B cell (primary cell): ENCODE measurements at regions not wholly inside any gene's neighbourhood (a gene's known extent, or its start where the extent isn't known, plus 50 kb on each side); places are given as distances from the start of the nearest gene placed in this dataset.

Experiments
- ATAC-seq: fragments of 200-7000 bp; cut with Tn5 transposase; one replicate; pipeline ENCODE4 v1.10.0; 2021; ENCODE audit warnings: low read depth, mild to moderate bottlenecking, moderate number of reproducible peaks, moderate library complexity
- CTCF ChIA-PET: fragments of 350-600 bp; sonication (Branson Sonifier 250); formaldehyde crosslinking; loops from one replicate; lab custom pipeline; 2021; ENCODE audit warnings: antibody characterized with exemption, inconsistent platforms; lab: Charles Lee
- POLR2A ChIA-PET: fragments of 350-600 bp; sonication (Branson Sonifier 250); formaldehyde crosslinking; loops from one replicate; lab custom pipeline; 2021; ENCODE audit warnings: antibody characterized with exemption; lab: Charles Lee
- DNase-seq: peaks from one replicate; pipeline ENCODE4 v3.0.0; 2013
- H2AFZ ChIP-seq: 2 replicates; pipeline ENCODE4 v1.6.1; 2012; ENCODE audit warnings: mild to moderate bottlenecking, low read depth, low read length; ENCODE audit not compliant: insufficient read depth, poor library complexity, severe bottlenecking
- H3K27ac ChIP-seq, 2 donors: 1 replicate in 1 of 2; 2 replicates in 1 of 2; pipeline ENCODE4 v1.5.1; 2012 to 2013; ENCODE audit warnings: low read length in 2 of 2, mild to moderate bottlenecking in 2 of 2, moderate library complexity in 1 of 2
- H3K27me3 ChIP-seq, 4 experiments: fragments of 200-600 bp in 1 of 4; sonication (generic) in 1 of 4; replicated peaks in 1 of 4; 1 replicate in 2 of 4; 2 replicates in 2 of 4; pipeline versions ENCODE4 v1.6.1 to v1.7.0; 2013 to 2016; ENCODE audit warnings: low read length in 3 of 4, mild to moderate bottlenecking in 2 of 4, mixed read lengths in 1 of 4, moderate library complexity in 1 of 4; ENCODE audit not compliant: insufficient read depth in 4 of 4, control insufficient read depth in 3 of 4; ENCODE audit errors: control extremely low read depth in 1 of 4
- H3K36me3 ChIP-seq, 2 experiments: replicated peaks in 1 of 2; 1 replicate in 1 of 2; 2 replicates in 1 of 2; pipeline versions ENCODE4 v1.6.1 to v1.7.1; 2013; ENCODE audit warnings: low read length in 1 of 2; ENCODE audit not compliant: insufficient read depth in 2 of 2, control insufficient read depth in 1 of 2; ENCODE audit errors: control extremely low read depth in 1 of 2, extremely low read depth in 1 of 2
- H3K4me1 ChIP-seq, 2 donors: fragments of 200-600 bp in 1 of 2; sonication (generic) in 1 of 2; 1 replicate in 1 of 2; 2 replicates in 1 of 2; pipeline versions ENCODE4 v1.5.1 to v1.6.1; 2013 to 2017; ENCODE audit warnings: low read length in 2 of 2; ENCODE audit not compliant: control insufficient read depth in 2 of 2, insufficient read depth in 2 of 2
- H3K4me2 ChIP-seq: replicated peaks from 2 replicates; pipeline ENCODE3; 2012; ENCODE audit warnings: mild to moderate bottlenecking, low read depth, low read length; ENCODE audit not compliant: poor library complexity, severe bottlenecking
- H3K4me3 ChIP-seq, 5 experiments: fragments of 200-600 bp in 1 of 5; sonication (generic) in 1 of 5; 1 replicate in 3 of 5; 2 replicates in 2 of 5; pipeline versions ENCODE4 v1.5.1 to v1.7.0; 2011 to 2016; ENCODE audit warnings: low read length in 4 of 5, mild to moderate bottlenecking in 4 of 5, low read depth in 2 of 5, control low read depth in 1 of 5, moderate library complexity in 1 of 5; ENCODE audit not compliant: insufficient read depth in 1 of 5; ENCODE audit errors: control extremely low read depth in 1 of 5, extremely low read depth in 1 of 5
- H3K79me2 ChIP-seq: fragments of 200-600 bp; sonication (generic); one replicate; pipeline ENCODE4 v1.6.0; 2016; ENCODE audit warnings: low read length; ENCODE audit not compliant: control insufficient read depth, insufficient read depth
- H3K9ac ChIP-seq: fragments of 200-600 bp; sonication (generic); 2 replicates; pipeline ENCODE4 v1.6.1; 2017; ENCODE audit warnings: mild to moderate bottlenecking, low read length, moderate library complexity
- H3K9me3 ChIP-seq, 3 donors: one replicate each; pipeline versions ENCODE4 v1.6.1 to v1.7.1; 2013; ENCODE audit warnings: low read length in 2 of 3; ENCODE audit not compliant: control insufficient read depth in 2 of 3, insufficient read depth in 1 of 3; ENCODE audit errors: control extremely low read depth in 1 of 3
- H4K20me1 ChIP-seq: 2 replicates; pipeline ENCODE4 v1.6.0; 2012; ENCODE audit warnings: mild to moderate bottlenecking, low read length; ENCODE audit not compliant: insufficient read depth, control insufficient read depth, poor library complexity, severe bottlenecking
- H3K27ac Mint-ChIP-seq: one replicate; pipeline ENCODE4 v1.8.0; 2021; ENCODE audit warnings: mixed read lengths
- H3K27me3 Mint-ChIP-seq: one replicate; pipeline ENCODE4 v1.8.0; 2021; ENCODE audit warnings: mixed read lengths
- H3K4me1 Mint-ChIP-seq: one replicate; pipeline ENCODE4 v1.8.0; 2021; ENCODE audit warnings: mixed read lengths
- H3K4me3 Mint-ChIP-seq: one replicate; pipeline ENCODE4 v1.8.0; 2021; ENCODE audit warnings: mixed read lengths
- H3K9me3 Mint-ChIP-seq: one replicate; pipeline ENCODE4 v1.8.0; 2022; ENCODE audit warnings: mixed read lengths; ENCODE audit not compliant: insufficient read depth
- EZH2 ChIP-seq: IDR thresholded peaks from 2 replicates; pipeline ENCODE4 v1.6.1; 2012; ENCODE audit warnings: borderline replicate concordance, low read depth, mild to moderate bottlenecking, moderate library complexity, low read length; ENCODE audit not compliant: insufficient read depth, poor library complexity, severe bottlenecking
- WGBS: methylation state at CpG from one replicate; pipeline ENCODE4 v1.1.5; 2013; ENCODE audit warnings: missing lambda C conversion rate; ENCODE audit not compliant: insufficient coverage; 5-methylcytosine and 5-hydroxymethylcytosine counted together
- intact Hi-C: fragments of 100-400 bp; cut with micrococcal nuclease; formaldehyde crosslinking; loops from one replicate; pipeline ENCODE4 v1.10.0; 2022
- TF ChIP-seq, protein P1 (sequence below): fragments of 200-600 bp; IDR thresholded peaks from one replicate; pipeline ENCODE4 v1.8.0; 2022; ENCODE audit warnings: antibody characterized with exemption, mild to moderate bottlenecking

GRCh38 chr14:86311151-86311550 is 781.2 kb downstream of the FLRT2 start:
- WGBS, result 83% methylated on average over 1 of the region's 3 CpGs
- Histone ChIP-seq H3K27ac (no peak overlapping the region), H3K9ac (no peak overlapping the region), H3K4me3 (no peak overlapping the region), H3K9me3 (no peaks in the 10 kb centered on the region), H2AFZ (no peak overlapping the region), H3K79me2 (no peaks in the 10 kb centered on the region), H3K27me3 (no peaks in the 10 kb centered on the region), H3K36me3 (no peaks in the 10 kb centered on the region), H3K4me1 (no peaks in the 10 kb centered on the region), H3K4me2 (no peak overlapping the region), H4K20me1 (no peaks in the 10 kb centered on the region)
- H3K4me3 Mint-ChIP-seq, result no peak overlapping the region
- TF ChIP-seq, protein P1, sequence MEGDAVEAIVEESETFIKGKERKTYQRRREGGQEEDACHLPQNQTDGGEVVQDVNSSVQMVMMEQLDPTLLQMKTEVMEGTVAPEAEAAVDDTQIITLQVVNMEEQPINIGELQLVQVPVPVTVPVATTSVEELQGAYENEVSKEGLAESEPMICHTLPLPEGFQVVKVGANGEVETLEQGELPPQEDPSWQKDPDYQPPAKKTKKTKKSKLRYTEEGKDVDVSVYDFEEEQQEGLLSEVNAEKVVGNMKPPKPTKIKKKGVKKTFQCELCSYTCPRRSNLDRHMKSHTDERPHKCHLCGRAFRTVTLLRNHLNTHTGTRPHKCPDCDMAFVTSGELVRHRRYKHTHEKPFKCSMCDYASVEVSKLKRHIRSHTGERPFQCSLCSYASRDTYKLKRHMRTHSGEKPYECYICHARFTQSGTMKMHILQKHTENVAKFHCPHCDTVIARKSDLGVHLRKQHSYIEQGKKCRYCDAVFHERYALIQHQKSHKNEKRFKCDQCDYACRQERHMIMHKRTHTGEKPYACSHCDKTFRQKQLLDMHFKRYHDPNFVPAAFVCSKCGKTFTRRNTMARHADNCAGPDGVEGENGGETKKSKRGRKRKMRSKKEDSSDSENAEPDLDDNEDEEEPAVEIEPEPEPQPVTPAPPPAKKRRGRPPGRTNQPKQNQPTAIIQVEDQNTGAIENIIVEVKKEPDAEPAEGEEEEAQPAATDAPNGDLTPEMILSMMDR, result no peak
- TF ChIP-seq EZH2, result no peak
- no peaks in the 10 kb centered on the region for H3K9me3 Mint-ChIP-seq
- H3K27ac Mint-ChIP-seq, result no peak overlapping the region
- no peaks in the 10 kb centered on the region for H3K4me1 Mint-ChIP-seq
- ATAC-seq, result no peak
- no peaks in the 10 kb centered on the region for H3K27me3 Mint-ChIP-seq
- ChIA-PET POLR2A (no interaction called here), CTCF (no interaction called here)
- DNase-seq, result no peak
- intact Hi-C loops, result no loop called here

DNA sequence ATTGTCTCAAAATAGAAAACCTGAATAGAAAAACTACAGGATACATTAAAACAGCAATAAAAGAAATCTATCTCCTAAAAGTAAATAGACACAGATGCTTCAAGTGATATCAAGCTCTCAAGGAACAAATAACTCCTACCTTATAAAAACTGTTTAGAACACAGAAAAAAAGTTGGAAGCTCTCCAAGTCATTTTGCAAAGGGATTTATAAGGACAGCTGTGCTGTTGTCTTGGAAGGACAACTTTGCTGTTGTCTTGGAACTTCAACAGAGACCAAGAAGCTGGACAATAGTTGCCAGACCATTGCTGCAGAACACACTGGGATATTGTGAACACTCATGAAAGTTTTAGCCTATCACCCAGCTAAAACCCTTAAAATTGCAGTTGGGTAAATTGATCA is 780.7 kb downstream of the FLRT2 start:
- H3K36me3 ChIP-seq, result no peaks in the 10 kb centered on the region
- no peak overlapping the region for H3K27ac ChIP-seq
- ChIA-PET POLR2A (no interaction called here), CTCF (no interaction called here)
- no peaks in the 10 kb centered on the region for H4K20me1 ChIP-seq
- Mint-ChIP-seq H3K4me1 (no peaks in the 10 kb centered on the region), H3K27me3 (no peaks in the 10 kb centered on the region), H3K4me3 (no peak overlapping the region), H3K9me3 (no peaks in the 10 kb centered on the region), H3K27ac (no peak overlapping the region)
- DNase-seq (no peak), ATAC-seq (no peak)
- H3K4me2 ChIP-seq, result no peak overlapping the region
- H3K4me3 ChIP-seq, result no peak overlapping the region
- H3K9me3 ChIP-seq, result no peaks in the 10 kb centered on the region
- no peak overlapping the region for H2AFZ ChIP-seq
- no peaks in the 10 kb centered on the region for H3K79me2 ChIP-seq
- H3K27me3 ChIP-seq, result no peaks in the 10 kb centered on the region
- intact Hi-C loops, result no loop called here
- TF ChIP-seq EZH2, result no peak
- TF ChIP-seq, protein P1, result no peak
- no peak overlapping the region for H3K9ac ChIP-seq
- H3K4me1 ChIP-seq, result no peaks in the 10 kb centered on the region
